HG03135 (cell line): ENCODE measurements at regions not wholly inside any gene's neighbourhood (a gene's known extent, or its start where the extent isn't known, plus 50 kb on each side); places are given as distances from the start of the nearest gene placed in this dataset.
A peak's percentile ranks its signal among the peaks of the same experiment; 100 is the strongest.

ENCODE experiments used
- ATAC-seq: cut with Tn5 transposase; IDR thresholded peaks from one replicate; pipeline ENCODE4 v1.9.1; 2021; ENCODE audit warnings: mild to moderate bottlenecking, moderate library complexity; ENCODE audit not compliant: unreplicated experiment

GRCh38 chr10:105827133-105827532 is 1186.0 kb downstream of the SORCS3 start:
- ATAC-seq, result no peak

DNA sequence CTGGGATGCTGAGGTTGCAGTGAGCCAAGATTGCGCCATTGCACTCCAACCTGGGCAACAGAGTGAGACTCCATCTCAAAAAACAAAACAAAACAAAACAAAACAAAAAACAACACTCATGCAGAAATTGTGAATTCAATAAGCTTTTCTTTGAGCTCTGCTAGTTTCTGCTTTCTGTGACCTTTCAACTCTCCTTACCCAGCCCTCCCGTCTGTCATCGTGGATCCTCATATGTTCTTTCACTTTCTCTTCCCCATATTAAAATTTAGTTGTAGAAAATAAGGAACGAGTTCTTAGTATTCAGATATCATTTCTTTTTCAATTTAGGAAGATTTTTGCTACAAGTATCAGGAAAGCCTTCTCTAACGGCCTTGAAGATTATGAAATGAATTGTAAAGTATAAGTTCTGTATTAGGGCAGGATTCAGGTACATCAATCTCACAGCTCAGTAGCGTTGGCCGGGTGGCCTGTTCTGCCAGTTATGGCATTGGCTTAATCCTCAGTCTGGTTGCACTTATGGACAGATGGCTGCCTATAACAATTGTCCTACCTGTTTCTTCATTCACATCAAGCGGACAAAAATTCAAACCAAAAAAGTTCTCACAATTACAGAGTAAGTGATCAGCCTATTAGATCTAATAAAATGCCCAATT is 1167.0 kb downstream of the SORCS3 start:
- ATAC-seq, result no peak

GRCh38 chr10:105803206-105803605 is 1162.1 kb downstream of the SORCS3 start:
- no peak for ATAC-seq

- no peak for ATAC-seq
Observed at GRCh38 chr10:105800641-105801040, 1159.6 kb downstream of the SORCS3 start.

GRCh38 chr10:105798328-105798889 is 1157.3 kb downstream of the SORCS3 start:
- ATAC-seq, result no peak

GRCh38 chr10:105797234-105797890 is 1156.3 kb downstream of the SORCS3 start:
- ATAC-seq, result peak; percentile 63

GRCh38 chr10:105793071-105793470 is 1152.0 kb downstream of the SORCS3 start:
- no peak for ATAC-seq

- ATAC-seq, result no peak
Observed at GRCh38 chr10:105785721-105786120, 1144.6 kb downstream of the SORCS3 start.

GRCh38 chr10:105783936-105784483 is 1142.9 kb downstream of the SORCS3 start:
- ATAC-seq, result no peak

- ATAC-seq, result no peak
Observed at GRCh38 chr10:105774881-105775280, 1133.8 kb downstream of the SORCS3 start.

- no peak for ATAC-seq
Observed at GRCh38 chr10:105774351-105774750, 1133.3 kb downstream of the SORCS3 start.

DNA sequence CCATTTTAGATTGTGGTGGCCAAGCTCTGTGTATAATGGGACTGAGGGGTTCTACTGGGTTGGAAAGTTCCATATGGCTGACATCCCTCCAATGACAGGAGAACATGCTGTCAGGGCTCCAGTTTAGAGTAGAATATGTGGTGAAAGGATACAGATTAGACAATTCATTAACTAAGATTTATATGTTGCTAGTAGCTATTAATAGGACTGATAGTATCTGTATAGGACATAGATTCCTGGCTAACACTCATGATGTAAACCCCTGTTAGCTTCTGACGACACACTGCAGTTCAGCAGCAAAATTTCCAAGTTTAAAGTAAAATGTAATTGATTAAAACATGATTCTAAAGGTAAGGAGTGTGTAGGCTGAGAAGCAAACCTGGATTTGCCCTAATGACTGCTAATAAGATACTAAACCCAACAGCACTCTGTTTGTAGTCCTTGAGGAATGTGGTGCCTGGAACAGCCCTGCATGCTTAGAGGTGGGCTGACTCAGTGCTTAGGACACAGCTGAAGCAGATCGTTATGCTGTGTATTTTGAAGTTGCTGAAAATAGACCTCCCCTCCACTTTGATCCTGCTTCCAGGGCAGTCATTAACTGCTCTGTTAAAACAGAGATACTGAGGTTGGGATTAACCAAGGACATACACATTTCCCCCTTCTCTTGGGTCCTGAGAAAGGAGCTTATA is 1129.6 kb downstream of the SORCS3 start:
- no peak for ATAC-seq

GRCh38 chr10:105769248-105770184 is 1128.4 kb downstream of the SORCS3 start:
- no peak for ATAC-seq

DNA sequence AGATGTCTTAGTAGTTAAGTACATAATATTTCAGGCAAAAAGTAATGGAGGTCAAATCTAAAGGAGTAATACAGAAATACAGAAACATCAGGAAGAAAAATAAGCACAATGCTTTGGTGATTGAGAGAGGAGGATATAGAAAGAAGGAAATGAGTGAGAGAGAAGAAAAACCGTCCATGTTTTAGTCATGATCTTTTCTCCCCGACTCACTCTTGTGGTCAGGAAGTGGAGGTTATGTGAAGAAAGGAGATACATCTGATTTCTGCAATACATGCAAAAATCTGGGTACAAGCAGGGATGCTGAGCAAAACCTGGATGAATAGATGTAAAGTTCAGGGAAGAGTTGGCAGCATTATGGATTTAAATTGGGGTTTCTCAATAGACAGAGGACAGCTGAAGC is 1122.5 kb downstream of the SORCS3 start:
- no peak for ATAC-seq

DNA sequence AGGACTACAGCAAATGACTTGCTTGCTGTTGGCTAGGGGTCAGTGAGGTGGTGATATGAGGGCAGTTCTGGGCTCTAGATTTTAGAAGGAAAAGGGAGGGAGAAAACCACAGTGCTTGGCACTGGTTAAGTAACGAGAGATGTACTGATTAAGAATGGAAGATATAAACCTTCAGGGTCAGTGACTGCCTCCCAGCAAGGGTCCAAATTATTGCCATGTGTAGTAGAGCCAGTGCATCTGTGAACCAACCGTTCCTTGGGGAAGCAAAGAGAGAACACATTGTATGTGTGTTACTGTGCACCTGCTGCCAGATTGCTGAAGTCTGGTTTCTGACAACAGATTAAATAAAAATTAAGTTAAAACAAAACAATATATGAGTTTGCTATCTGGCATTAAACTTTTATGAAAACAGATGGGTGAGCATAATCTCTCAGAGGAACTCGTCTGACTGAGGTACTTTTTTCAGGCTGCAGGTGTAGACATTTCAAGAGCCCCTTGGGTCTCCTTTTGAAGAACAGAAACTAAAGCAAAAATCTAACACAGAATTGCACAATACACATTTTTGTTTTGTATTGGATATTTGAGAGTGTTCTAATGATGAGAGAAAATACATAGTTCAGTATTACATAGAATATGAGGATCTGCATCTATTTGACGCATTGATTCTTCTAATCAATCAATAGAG is 1120.6 kb downstream of the SORCS3 start:
- no peak for ATAC-seq

GRCh38 chr10:105759669-105760068 is 1118.6 kb downstream of the SORCS3 start:
- ATAC-seq, result no peak

DNA sequence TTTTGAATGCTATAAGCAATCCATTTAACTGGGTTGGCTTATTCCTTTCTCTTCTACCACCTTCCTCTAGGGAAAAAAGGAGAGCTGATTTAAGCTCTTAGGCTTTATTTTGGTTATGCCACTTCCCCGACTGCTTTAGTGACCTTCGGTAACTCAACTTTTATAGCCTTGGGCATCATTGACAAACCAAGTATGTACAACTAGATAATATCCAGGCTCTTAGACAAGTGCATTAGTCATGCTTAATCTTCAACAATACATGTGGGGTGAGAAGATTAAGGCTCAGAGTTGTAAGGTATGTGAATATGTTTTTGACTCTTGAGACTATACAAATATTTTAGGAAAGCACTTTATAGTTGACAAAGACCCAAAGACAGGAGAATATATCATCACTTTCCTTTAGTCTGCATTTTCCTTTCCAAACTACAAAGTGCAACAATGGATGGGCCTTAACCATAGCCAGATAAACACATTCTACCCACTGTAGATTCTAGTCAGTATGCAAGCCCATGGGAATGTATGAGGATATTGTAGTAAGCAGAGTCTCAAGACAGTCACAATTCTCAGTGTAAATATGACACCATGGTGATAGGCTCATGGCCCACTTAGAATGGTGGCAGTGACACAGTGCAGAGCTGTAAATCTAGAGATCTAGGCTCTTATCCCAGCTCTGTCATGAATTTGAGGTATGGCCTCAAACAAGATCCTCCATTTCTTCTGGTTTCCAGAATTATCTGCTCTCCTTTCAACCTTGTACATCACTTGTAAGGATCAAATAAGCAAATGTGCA is 1117.3 kb downstream of the SORCS3 start:
- ATAC-seq, result no peak

DNA sequence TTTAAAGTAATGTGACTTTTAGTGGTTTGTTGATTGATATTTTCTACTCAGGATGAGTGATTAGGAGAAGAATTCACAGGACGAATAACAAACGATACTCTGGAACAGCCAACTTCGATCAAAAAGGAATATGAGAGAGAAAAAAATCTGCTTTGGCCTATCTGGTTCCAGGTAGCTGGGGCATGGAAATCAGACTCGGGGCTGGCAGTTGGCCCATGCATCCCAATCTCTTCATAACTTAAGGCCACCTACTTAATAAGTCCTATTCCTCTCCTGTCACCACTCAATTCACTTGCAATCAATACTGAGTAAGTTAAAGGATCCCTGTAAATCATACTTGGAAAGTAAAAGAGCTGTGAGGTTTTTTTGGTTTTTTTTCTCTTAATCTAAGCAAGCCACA is 1116.2 kb downstream of the SORCS3 start:
- no peak for ATAC-seq

GRCh38 chr10:105756386-105756785 is 1115.3 kb downstream of the SORCS3 start:
- no peak for ATAC-seq
